ENCODE measurements at regions not wholly inside any gene's neighbourhood (a gene's known extent, or its start where the extent isn't known, plus 50 kb on each side); places are given as distances from the start of the nearest gene placed in this dataset.
A peak's percentile ranks its signal among the peaks of the same experiment; 100 is the strongest.
"Not testable (repeated sequence)": the region's sequence is repeated elsewhere in the genome, so short reads cannot be mapped to it uniquely, and the experiment has no call there.

- DNase-seq: peak; percentile 77
Measured at GRCh38 chr12:8396225-8397071, 59.3 kb upstream of the CLEC6A start.

- not testable (repeated sequence) for DNase-seq
Measured at GRCh38 chr12:8397378-8397777, 58.4 kb upstream of the CLEC6A start.

- DNase-seq: not testable (repeated sequence)
Measured at GRCh38 chr12:8399496-8400034, 56.2 kb upstream of the CLEC6A start.

GRCh38 chr12:8403834-8404233, 51.9 kb upstream of the CLEC6A start:
- DNase-seq: not testable (repeated sequence)

- DNase-seq: not testable (repeated sequence)
Measured at GRCh38 chr12:8404341-8404740, 51.4 kb upstream of the CLEC6A start.
